ENCODE measurements at regions not wholly inside any gene's neighbourhood (a gene's known extent, or its start where the extent isn't known, plus 50 kb on each side); places are given as distances from the start of the nearest gene placed in this dataset.

DNA sequence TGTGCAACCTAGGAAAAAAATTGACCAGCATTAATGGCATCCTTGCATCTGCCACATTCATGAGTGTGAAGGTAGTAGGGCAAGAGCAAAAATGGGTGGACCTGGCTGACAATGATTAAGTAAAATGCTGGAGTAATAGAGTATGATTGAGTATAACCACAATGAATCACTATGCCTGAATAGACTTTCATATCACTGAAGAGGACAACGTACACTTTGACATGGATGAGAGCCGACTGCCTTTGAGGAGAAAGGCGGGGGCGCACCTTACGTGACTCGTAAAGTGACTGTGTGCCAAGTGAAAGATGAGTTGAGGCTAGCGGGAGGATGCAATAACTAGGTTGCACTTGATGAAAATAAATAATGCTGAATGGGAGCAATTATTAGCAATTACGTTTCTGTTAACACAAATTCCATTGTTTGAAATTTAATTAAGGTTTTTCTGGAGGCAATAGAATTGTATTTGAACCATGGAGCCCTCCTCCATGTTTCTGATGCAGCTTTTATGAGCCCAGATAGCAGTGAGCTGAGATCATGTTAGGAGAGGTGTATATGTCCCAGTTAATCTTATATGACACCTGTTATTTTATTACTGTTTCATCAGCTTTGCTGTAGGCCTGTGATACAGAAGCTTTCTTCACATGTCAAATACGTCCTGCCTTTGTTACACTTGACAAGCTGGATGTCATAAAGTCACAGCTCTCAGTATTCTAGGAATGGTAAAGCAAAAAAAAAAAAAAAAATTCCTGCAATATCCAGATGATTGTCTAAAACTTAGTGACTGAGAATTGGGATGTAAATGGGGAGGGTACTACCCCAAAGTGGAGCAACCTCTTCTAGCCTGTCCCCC lies 596.5 kb downstream of the NXPH1 start:
- no peak for TF ChIP-seq CTCF (optimal IDR thresholded peaks at IDR 0.05 in 1 of 3, IDR thresholded peaks at IDR 0.05 in 1 of 3, conservative IDR thresholded peaks at IDR 0.05 in 1 of 3; ENCODE audit: extremely low read depth in 1 of 3, insufficient read depth in 2 of 3, low read length in 3 of 3)
- TF ChIP-seq EZH2 (IDR thresholded peaks at IDR 0.05; ENCODE audit: low read length), result no peak

Data from keratinocyte (primary cell).